ENCODE measurements at regions not wholly inside any gene's neighbourhood (a gene's known extent, or its start where the extent isn't known, plus 50 kb on each side); places are given as distances from the start of the nearest gene placed in this dataset.

- H4K20me1 ChIP-seq (ENCODE audit: insufficient read depth) = no peaks in the 10 kb centered on the region
- H3K9me3 ChIP-seq (ENCODE audit: low read length) = no peaks in the 10 kb centered on the region
- no peaks in the 10 kb centered on the region for H3F3A ChIP-seq (ENCODE audit: insufficient read depth, low read length, poor library complexity, severe bottlenecking)
- H3K9me2 ChIP-seq (ENCODE audit: insufficient read depth, low read length) = no peaks in the 10 kb centered on the region
- TF ChIP-seq POLR2AphosphoS5 (IDR thresholded peaks at IDR 0.05) = peak; percentile 32
- TF ChIP-seq, protein P1, sequence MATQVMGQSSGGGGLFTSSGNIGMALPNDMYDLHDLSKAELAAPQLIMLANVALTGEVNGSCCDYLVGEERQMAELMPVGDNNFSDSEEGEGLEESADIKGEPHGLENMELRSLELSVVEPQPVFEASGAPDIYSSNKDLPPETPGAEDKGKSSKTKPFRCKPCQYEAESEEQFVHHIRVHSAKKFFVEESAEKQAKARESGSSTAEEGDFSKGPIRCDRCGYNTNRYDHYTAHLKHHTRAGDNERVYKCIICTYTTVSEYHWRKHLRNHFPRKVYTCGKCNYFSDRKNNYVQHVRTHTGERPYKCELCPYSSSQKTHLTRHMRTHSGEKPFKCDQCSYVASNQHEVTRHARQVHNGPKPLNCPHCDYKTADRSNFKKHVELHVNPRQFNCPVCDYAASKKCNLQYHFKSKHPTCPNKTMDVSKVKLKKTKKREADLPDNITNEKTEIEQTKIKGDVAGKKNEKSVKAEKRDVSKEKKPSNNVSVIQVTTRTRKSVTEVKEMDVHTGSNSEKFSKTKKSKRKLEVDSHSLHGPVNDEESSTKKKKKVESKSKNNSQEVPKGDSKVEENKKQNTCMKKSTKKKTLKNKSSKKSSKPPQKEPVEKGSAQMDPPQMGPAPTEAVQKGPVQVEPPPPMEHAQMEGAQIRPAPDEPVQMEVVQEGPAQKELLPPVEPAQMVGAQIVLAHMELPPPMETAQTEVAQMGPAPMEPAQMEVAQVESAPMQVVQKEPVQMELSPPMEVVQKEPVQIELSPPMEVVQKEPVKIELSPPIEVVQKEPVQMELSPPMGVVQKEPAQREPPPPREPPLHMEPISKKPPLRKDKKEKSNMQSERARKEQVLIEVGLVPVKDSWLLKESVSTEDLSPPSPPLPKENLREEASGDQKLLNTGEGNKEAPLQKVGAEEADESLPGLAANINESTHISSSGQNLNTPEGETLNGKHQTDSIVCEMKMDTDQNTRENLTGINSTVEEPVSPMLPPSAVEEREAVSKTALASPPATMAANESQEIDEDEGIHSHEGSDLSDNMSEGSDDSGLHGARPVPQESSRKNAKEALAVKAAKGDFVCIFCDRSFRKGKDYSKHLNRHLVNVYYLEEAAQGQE (IDR thresholded peaks at IDR 0.05; ENCODE audit: borderline replicate concordance) = no peak
- TF ChIP-seq EZH2 (IDR thresholded peaks at IDR 0.05; ENCODE audit: borderline replicate concordance, insufficient read depth, low read length, poor library complexity, severe bottlenecking) = no peak
- TF ChIP-seq CTCF (IDR thresholded peaks at IDR 0.05; ENCODE audit: poor library complexity, severe bottlenecking) = no peak
- no peak for TF ChIP-seq TAF1 (IDR thresholded peaks at IDR 0.05; ENCODE audit: low read depth)
- TF ChIP-seq MXI1 (conservative IDR thresholded peaks at IDR 0.05; ENCODE audit: poor library complexity, severe bottlenecking) = no peak
- TF ChIP-seq SMC3 (conservative IDR thresholded peaks at IDR 0.05; ENCODE audit: poor library complexity) = no peak
- peak; percentile 10 for TF ChIP-seq RAD21 (conservative IDR thresholded peaks at IDR 0.05)
- TF ChIP-seq EP300 (conservative IDR thresholded peaks at IDR 0.05; ENCODE audit: poor library complexity, severe bottlenecking) = peak; percentile 37
- no peaks in the 10 kb centered on the region for H3K27me3 ChIP-seq (ENCODE audit: insufficient read depth, low read depth, low read length)
- no peaks in the 10 kb centered on the region for H3K79me2 ChIP-seq (replicated peaks; ENCODE audit: insufficient read depth, low read length)
- no peak overlapping the region for H3K9ac ChIP-seq (ENCODE audit: low read length)
- no peak overlapping the region for H3K4me3 ChIP-seq (ENCODE audit: low read length)
- no peak overlapping the region for H3K4me2 ChIP-seq (ENCODE audit: low read length)
- H2AFZ ChIP-seq (ENCODE audit: low read depth, low read length) = no peak overlapping the region
- H3K36me3 ChIP-seq (ENCODE audit: insufficient read depth, low read length) = no peaks in the 10 kb centered on the region
- H3K27ac ChIP-seq (ENCODE audit: low read length) = peak overlapping the region; percentile 38
Observed at GRCh38 chr1:73860421-73860950, 337.5 kb downstream of the LRRIQ3 start.

DNA sequence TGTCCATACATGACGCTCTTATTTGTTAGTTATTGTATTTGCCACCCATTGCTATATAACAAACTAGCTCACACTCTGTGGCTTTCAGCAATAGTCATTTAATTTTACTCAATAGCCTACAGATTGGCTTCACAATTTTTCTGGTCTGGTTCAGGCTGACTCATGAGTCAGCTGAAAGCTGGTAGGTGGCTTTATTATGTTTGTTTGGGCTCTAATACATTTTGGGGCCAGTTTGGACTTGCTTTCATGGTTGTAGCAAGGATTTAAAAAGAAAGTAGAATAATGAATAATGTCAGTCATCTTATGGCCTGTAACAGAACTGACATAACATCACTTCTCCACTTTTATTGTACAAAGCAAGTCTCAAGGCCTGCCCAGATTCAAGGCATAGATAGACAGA, 338.7 kb downstream of the LRRIQ3 start:
- no peak for TF ChIP-seq SMC3 (conservative IDR thresholded peaks at IDR 0.05; ENCODE audit: poor library complexity)
- TF ChIP-seq EP300 (conservative IDR thresholded peaks at IDR 0.05; ENCODE audit: poor library complexity, severe bottlenecking) = no peak
- TF ChIP-seq CTCF (IDR thresholded peaks at IDR 0.05; ENCODE audit: poor library complexity, severe bottlenecking) = no peak
- TF ChIP-seq, protein P1 (IDR thresholded peaks at IDR 0.05; ENCODE audit: borderline replicate concordance) = no peak
- TF ChIP-seq POLR2AphosphoS5 (IDR thresholded peaks at IDR 0.05) = no peak
- no peak for TF ChIP-seq TAF1 (IDR thresholded peaks at IDR 0.05; ENCODE audit: low read depth)
- TF ChIP-seq MXI1 (conservative IDR thresholded peaks at IDR 0.05; ENCODE audit: poor library complexity, severe bottlenecking) = no peak
- no peak for TF ChIP-seq EZH2 (IDR thresholded peaks at IDR 0.05; ENCODE audit: borderline replicate concordance, insufficient read depth, low read length, poor library complexity, severe bottlenecking)
- no peak for TF ChIP-seq RAD21 (conservative IDR thresholded peaks at IDR 0.05)
- no peaks in the 10 kb centered on the region for H3K36me3 ChIP-seq (ENCODE audit: insufficient read depth, low read length)
- H2AFZ ChIP-seq (ENCODE audit: low read depth, low read length) = no peak overlapping the region
- no peaks in the 10 kb centered on the region for H3K79me2 ChIP-seq (replicated peaks; ENCODE audit: insufficient read depth, low read length)
- no peak overlapping the region for H3K9ac ChIP-seq (ENCODE audit: low read length)
- H3K9me3 ChIP-seq (ENCODE audit: low read length) = no peaks in the 10 kb centered on the region
- no peaks in the 10 kb centered on the region for H3K27me3 ChIP-seq (ENCODE audit: insufficient read depth, low read depth, low read length)
- H3K4me3 ChIP-seq (ENCODE audit: low read length) = no peak overlapping the region
- no peak overlapping the region for H3K4me2 ChIP-seq (ENCODE audit: low read length)
- H3K9me2 ChIP-seq (ENCODE audit: insufficient read depth, low read length) = no peaks in the 10 kb centered on the region
- no peak overlapping the region for H3K27ac ChIP-seq (ENCODE audit: low read length)
- no peaks in the 10 kb centered on the region for H3F3A ChIP-seq (ENCODE audit: insufficient read depth, low read length, poor library complexity, severe bottlenecking)
- no peaks in the 10 kb centered on the region for H4K20me1 ChIP-seq (ENCODE audit: insufficient read depth)
